GM11168 (cell line): ENCODE measurements at regions not wholly inside any gene's neighbourhood (a gene's known extent, or its start where the extent isn't known, plus 50 kb on each side); places are given as distances from the start of the nearest gene placed in this dataset.

Experiments used
- in situ Hi-C: fragments of 300-500 bp; cut with MboI; formaldehyde crosslinking; loops from one replicate; pipeline ENCODE4 v1.12.0; 2022; ENCODE audit warnings: low sequenced_read_pairs; ENCODE audit not compliant: unreplicated experiment

DNA sequence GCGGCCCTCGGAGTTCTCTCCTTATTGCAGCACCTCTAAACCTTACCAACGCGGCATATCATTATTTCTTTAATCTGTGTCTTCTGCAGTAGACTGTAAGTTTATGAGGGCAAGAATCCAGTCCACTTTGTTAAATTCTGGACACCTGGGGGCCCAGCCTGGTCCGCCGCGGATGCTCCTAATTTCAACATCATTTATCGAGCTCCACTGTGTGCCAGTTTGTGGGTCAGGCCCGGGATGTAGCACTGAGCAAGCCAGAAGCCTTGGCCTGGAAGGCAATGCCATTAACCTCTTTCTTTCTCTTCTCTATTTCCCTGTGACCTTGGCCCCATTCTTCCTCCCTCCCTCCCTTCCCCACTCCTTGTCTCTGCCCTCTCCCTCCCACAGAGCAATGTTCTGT lies 70.6 kb upstream of the CACNA1E start:
- in situ Hi-C loops, result no loop called here

DNA sequence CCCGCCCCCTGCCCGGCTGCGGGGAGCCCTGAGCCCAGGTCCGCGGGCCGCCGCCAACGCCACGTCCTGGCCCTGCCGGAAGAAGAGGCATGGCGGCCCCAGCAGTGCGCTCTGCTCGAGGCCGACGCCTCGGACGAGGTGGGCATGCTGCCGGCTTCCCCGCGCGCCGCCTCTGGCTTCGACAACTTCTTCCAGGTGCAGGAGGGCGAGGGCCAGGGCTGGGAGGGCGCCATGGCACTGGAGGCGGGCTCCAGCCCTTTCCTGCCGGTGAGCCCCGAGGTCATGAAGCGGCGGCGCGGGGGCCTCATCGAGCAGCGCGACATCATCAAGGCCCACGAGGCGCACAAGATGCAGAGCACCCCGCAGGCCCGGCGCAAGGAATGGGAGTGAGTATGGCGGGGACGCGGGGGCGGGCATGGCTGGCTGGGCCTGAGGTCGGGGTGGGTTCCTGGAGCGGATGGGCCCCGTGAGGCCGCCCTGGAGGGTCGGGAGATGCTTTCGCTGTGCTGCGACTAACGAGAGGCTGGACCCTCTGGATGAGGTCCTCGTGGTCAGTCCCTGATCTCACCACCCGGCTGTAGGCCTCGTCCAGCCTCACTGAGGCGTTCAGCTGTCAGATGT lies 70.0 kb upstream of the CACNA1E start:
- in situ Hi-C loops, result no loop called here

DNA sequence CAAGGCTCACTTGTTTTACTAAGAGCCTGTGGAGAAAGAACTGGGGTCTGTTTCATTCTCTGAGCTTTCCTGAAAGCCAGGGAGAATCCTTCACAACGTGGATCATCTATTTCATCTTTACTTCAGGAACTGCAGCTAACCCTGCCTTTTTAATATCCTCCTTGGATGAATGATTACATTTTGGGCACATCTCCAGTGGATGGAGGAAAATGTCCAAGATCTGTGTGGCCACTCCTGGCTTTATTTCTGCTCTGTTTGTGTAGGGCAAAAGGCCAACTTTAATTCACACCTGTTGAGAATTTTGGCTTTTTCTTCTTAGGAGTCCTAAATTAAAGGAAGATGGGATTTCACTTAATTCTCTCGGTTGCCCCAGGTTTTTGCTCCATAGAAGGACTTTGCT lies 69.5 kb upstream of the CACNA1E start:
- in situ Hi-C loops, result no loop called here

DNA sequence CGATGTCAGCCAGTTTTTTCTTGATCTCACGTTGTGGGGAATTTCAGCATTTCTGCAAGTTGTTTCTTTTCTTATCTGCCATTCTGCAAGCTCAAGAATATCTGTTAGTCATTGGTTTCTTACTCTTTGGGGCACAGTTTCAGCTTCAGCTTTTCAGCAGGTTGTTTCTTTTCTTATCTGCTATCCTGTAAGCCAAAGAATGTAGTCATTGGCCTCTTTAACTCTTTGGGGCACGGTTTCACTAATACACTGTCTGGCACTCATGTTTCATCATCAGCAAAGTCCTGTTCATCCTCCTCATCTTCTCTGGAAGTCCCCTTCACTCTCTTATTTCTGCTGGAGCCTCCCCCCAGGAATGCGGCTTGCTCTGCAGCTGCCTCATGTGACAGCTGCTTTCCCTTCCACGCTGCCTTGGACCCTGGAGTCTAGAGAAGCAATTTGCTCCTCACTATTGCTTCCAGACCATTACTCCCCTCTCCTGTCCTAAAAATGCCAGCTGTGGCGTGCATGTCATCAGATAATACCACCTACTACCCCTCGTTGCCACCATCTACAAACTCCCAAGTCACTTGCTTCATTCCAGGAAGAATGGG lies 67.0 kb upstream of the CACNA1E start:
- in situ Hi-C loops, result no loop called here

DNA sequence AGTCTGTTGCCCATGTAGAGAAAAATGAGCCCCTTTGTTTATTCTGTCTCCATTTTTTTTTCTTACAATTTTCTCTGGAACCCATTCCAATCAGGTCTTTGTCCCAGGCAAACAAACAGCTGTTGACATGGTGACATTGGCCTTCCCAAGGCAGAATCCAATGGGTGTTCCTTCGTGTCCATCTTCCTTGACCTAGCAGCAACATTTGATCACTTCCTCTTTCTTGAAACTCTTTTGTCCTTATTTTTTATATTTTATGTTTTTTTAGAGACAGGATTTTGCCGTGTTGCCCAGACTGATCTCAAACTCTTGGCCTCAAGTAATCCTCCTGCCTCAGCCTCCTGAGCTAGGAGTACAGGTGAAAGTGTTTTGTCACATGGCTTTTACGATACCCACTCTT lies 65.4 kb upstream of the CACNA1E start:
- in situ Hi-C loops, result no loop called here

DNA sequence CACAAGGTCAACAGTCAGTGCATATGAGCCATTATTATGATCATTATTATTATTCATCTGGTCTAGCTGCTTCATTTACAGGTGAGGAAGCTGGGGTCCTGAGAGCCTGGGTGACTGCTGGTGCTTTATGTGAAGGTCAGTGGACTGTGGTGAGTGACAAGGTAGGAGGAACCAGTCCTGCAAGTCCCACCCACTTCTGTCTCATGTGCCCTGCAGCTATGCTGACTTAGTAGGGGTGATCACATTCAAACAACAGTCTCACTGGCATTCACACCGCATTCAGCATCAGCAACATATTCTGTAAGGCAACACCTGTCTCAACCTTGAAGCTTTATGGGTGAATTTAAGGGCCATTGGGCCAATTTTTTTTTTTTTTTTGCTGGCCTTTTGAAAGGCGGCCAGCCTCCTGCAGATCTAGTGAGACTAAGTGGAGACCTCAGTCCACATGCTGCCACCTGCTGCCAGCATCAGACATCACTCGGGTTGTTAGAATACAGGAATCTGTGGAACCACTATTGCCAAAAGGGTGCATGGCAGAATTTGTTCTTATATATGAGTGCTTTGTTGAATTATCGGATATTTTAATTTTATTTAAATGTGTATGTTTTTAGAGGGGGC lies 59.9 kb upstream of the CACNA1E start:
- in situ Hi-C loops, result loop anchor here (5.0 kb wide), 1 partner anchor 236 kb away; no protein-coding TSS in a partner anchor

DNA sequence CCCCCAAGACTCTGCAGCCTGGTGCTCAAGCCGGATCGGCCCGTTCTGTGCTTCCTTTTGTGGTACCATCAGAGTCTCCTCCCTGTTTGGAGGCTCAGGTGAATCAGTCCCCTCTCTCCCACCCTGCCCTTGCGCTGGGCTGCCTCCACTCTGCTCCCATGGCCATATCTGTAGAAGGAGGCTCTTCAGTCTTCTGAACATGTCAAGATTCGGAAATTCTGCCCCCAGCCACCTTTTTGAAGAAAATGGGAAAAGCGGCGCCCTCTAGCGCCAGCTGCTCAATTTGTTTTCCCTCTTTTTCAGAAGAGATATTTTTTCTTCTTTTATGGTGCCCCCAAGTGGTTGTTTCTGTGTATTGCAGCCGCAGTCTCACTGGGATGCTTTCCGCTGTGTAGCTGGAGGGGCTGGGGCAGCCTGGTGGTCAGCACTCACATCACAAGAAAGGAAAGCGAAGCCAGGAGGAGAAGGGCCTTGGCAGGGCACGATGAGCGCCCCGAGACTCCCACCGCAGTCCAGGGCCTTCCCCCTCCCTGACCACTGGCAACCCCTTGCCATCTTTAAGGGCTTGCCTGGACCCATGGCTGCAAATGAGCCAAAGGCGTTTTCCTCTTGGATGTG lies 58.4 kb upstream of the CACNA1E start:
- in situ Hi-C loops, result loop anchor here (5.0 kb wide), 1 partner anchor 238 kb away; no protein-coding TSS in a partner anchor

DNA sequence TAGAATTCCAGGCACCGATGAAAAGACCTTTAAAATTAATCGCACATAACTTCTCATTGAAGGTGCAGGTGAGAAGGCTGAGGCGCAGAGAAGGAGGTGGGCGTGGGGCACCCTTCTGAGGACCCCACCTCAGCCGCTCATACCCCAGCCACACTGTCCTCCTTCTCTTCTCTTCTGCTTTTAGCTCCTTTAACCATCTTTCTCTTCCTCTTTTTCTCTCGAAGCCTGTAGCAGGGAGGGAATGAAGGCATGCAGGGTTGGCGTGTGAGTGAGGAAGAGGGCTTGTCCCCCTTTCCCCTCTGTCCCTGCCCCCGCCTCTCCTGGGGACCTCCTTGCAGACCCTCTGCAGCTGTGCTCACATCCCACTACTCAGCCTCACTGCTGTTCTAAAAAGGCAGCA lies 57.8 kb upstream of the CACNA1E start:
- in situ Hi-C loops, result no loop called here

DNA sequence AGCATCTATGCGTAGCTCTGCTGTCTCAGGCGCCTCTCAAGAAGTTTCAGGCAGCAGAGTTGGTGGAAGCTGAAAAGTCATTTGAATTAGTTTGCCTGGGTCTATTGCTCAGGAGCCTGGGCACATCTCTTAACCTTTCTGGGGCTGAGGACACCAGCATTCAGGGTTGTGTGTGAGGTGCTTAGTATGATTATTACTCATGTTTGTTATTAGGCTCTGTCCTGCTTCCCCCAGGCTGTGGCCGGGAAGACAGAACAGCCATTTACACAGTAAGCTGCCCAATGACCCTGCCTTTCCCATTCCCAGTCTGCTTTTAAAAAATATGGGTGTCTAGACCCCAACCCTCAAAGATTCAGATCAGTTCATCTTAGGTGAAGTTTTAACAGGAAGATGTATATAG lies 53.9 kb upstream of the CACNA1E start:
- in situ Hi-C loops, result no loop called here

DNA sequence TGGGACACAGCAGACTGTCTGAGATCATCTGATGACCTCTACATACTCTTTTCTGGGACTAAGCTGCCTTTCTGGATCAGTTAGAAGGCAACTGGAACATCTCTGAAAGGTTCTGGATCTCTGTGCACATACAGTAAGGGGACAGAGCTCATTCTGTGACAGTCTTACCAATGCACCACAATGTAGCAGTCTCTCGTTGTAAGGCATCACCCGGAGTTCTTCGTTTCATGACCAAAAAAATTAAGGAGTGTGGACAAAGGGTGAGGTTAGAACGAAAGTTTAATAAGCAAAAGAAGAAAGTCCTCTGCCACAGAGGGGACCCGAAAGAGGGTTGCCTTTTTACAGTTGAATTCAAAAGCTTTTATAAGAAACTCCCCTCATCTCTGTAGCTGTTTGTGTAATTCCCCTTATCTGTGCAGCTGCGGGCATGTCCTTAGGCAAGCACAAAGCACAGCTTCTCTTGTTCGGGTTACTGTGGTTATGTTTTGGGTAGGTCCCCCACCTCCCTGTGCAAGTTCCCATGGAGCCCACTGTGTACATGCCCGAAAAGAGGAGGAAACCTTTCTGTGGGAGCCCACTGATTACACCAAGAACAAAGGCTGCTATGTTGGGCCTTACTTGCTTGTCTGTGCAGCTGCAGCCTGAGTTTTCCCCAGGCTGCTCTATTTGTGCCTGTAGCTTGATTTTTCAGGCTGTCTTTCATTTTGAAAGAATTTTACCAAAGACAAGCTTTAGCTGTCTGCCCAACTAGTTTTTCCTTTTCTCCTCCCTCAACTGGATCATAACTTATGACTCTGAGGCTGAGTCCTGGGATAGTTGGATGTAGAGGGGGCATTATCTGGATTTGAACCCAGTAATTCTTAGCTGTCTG lies 53.1 kb upstream of the CACNA1E start:
- in situ Hi-C loops, result no loop called here
